Neural cell (in vitro differentiated cells): ENCODE measurements at regions not wholly inside any gene's neighbourhood (a gene's known extent, or its start where the extent isn't known, plus 50 kb on each side); places are given as distances from the start of the nearest gene placed in this dataset.
"Not testable (repeated sequence)": the region's sequence is repeated elsewhere in the genome, so short reads cannot be mapped to it uniquely, and the experiment has no call there.

Source experiments
- CTCF ChIP-seq: fragments of 450-650 bp; IDR thresholded peaks from 2 replicates; pipeline ENCODE4 v1.5.1; 2014; ENCODE audit warnings: antibody characterized with exemption, mild to moderate bottlenecking, moderate library complexity; ENCODE audit not compliant: poor library complexity, severe bottlenecking
- EP300 ChIP-seq: fragments of 450-650 bp; conservative IDR thresholded peaks from 2 replicates; pipeline ENCODE4 v1.6.1; 2014; ENCODE audit warnings: antibody characterized with exemption, mild to moderate bottlenecking, moderate library complexity; ENCODE audit not compliant: poor library complexity, severe bottlenecking
- EZH2 ChIP-seq: fragments of 200-600, 300-800 bp; shearing (Covaris generic), sonication (generic); IDR thresholded peaks from 2 replicates; pipeline ENCODE4 v1.6.1; 2014; ENCODE audit warnings: antibody characterized with exemption, low read length, borderline replicate concordance, mild to moderate bottlenecking; ENCODE audit not compliant: insufficient read depth, poor library complexity, severe bottlenecking
- MXI1 ChIP-seq: fragments of 450-650 bp; conservative IDR thresholded peaks from 2 replicates; pipeline ENCODE4 v1.6.1; 2014; ENCODE audit warnings: antibody characterized with exemption, mild to moderate bottlenecking; ENCODE audit not compliant: poor library complexity, severe bottlenecking
- POLR2AphosphoS5 ChIP-seq: IDR thresholded peaks from 2 replicates; pipeline ENCODE4 v1.6.1; 2012
- RAD21 ChIP-seq: fragments of 450-650 bp; conservative IDR thresholded peaks from 2 replicates; pipeline ENCODE4 v1.6.1; 2014; ENCODE audit warnings: antibody characterized with exemption, mild to moderate bottlenecking, moderate library complexity
- REST ChIP-seq: IDR thresholded peaks from 2 replicates; pipeline ENCODE4 v1.6.1; 2012; ENCODE audit warnings: borderline replicate concordance
- SMC3 ChIP-seq: fragments of 450-650 bp; conservative IDR thresholded peaks from 2 replicates; pipeline ENCODE4 v1.6.1; 2014; ENCODE audit warnings: antibody characterized with exemption, mild to moderate bottlenecking, moderate library complexity; ENCODE audit not compliant: poor library complexity
- TAF1 ChIP-seq: IDR thresholded peaks from 2 replicates; pipeline ENCODE4 v1.6.1; 2012; ENCODE audit warnings: low read depth

- not testable (repeated sequence) for TF ChIP-seq CTCF, MXI1, EZH2, RAD21, POLR2AphosphoS5, TAF1, EP300, REST, SMC3
Measured at GRCh38 chr21:28032652-28033051, 960.0 kb downstream of the LTN1 start.
